ENCODE measurements at regions not wholly inside any gene's neighbourhood (a gene's known extent, or its start where the extent isn't known, plus 50 kb on each side); places are given as distances from the start of the nearest gene placed in this dataset.

DNA sequence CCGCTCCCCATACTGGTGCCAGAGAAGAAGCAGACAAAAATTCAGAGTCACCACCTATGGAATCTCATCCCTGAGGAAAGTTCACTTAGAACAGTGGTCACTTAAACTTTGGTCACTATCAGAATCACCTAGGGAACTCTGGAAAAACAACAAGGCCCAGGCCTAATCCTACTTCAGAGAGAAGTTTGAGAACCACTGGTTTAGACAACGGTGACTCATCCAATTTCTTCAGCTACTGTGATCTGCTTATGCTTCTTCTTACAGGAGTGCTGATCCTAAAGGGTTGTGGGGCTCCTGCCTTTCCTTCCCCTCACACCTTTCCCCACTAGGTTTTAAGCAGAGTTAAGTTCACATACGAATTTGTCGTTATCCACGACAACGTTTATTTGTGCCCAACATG lies 194.7 kb upstream of the KLF4 start:
- DNase-seq (ENCODE audit: low read depth in 2 of 3, low spot score in 1 of 3) = no peak

DNA sequence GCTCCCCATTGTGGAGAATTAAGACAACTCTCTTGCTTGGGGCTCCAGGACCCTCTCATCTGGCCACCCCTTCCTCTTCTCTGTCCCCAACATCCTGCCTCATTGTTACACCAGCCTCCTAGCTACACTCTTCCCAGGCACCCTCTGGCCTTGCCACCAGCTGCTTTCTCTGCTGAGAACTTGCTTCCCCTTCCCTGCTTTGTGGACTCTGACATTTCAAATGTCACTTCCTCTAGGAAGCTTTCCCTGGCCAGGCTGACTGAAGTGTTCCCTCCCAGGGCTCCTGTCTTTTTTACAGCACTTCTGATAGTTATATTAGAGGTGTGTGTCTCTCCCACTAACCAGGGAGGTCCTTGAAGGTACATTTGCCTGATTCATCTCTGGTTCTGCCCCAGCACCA lies 194.0 kb upstream of the KLF4 start:
- DNase-seq (ENCODE audit: low read depth in 2 of 3, low spot score in 1 of 3) = no peak

DNA sequence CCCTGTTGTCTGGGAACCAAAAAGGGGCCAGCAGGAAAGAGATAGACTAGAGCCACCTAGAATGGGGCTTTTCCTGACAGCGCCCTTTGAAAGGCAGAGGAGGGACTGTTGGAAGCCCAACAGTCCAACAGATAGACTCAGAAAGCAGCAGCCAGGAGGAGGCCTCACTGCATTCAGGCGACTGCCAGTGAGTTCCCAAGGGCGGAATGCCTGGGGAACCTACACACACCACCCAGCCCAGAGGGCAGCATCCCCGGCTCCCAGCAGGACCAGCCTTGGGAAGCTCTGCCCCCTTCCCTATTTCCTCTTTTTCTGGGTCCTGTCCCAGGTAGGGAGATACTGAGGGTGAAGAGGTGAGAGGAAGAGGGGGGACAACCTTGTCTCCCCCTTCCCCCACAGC lies 192.4 kb upstream of the KLF4 start:
- DNase-seq (ENCODE audit: low read depth in 2 of 3, low spot score in 1 of 3) = no peak

DNA sequence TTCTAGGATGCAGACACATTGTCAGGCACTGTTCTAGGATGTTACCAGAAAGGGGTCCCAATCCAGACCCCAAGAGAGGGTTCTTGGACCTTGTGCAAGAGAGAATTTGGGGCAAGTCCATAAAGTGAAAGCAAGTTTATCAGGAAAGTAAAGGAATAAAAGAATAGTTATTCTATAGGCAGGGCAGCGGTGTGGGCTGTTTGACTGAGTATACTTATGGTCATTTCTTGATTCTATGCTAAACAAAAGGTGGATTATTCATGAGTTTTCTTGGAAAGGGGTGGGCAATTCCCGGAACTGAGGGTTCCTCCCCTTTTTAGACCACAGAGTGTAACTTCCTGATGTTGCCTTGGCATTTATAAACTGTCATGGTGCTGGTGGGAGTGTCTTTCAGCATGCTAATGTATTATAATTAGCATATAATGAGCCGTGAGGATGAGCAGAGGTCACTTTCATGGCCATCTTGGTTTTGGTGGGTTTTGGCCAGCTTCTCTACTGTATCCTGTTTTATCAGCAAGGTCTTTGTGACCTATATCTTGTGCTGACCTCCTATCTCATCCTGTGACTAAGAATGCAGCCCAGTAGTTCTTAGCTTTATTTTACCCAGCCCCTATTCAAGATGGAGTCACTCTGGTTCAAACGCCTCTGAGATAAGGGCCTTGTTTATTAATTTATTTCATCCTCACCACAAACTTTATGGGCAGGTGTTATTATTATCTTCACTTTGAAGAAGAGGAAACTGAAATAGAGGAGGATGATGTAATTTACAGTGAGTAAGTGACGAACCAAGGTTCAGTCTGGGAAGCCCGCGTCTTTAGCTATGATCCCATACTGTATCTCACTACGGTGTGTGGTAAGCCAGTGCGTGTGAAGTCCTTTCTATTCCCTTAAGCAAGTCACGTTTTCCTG lies 186.0 kb upstream of the KLF4 start:
- DNase-seq (ENCODE audit: low read depth in 2 of 3, low spot score in 1 of 3) = no peak

DNA sequence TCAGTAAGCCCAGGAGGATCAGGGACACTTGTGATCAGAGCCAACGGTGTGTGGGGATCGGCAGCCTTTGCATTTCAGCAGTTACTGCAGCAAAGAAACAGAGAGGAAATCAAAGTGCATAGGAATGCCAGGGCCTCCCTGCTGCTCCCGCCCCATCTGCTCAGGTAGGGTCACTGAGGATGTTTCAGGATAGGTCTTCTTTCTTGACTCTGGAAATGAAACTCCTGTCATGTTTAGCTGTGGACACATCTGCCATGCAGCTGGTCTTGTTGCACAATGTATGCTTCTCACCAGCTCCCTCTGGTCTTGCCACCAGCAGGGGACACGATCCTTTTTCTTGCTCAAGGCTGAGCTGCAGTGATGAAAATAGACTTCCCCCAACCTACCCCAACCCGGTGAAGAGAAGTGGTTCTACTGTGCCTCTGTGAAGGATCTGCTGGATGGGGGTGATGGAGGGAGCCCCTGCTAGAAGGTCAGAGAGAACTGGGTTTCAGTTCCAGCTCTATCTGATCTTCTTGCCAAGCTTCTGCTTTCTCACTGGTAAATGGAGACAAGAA lies 185.2 kb upstream of the KLF4 start:
- no peak for DNase-seq (ENCODE audit: low read depth in 2 of 3, low spot score in 1 of 3)

DNA sequence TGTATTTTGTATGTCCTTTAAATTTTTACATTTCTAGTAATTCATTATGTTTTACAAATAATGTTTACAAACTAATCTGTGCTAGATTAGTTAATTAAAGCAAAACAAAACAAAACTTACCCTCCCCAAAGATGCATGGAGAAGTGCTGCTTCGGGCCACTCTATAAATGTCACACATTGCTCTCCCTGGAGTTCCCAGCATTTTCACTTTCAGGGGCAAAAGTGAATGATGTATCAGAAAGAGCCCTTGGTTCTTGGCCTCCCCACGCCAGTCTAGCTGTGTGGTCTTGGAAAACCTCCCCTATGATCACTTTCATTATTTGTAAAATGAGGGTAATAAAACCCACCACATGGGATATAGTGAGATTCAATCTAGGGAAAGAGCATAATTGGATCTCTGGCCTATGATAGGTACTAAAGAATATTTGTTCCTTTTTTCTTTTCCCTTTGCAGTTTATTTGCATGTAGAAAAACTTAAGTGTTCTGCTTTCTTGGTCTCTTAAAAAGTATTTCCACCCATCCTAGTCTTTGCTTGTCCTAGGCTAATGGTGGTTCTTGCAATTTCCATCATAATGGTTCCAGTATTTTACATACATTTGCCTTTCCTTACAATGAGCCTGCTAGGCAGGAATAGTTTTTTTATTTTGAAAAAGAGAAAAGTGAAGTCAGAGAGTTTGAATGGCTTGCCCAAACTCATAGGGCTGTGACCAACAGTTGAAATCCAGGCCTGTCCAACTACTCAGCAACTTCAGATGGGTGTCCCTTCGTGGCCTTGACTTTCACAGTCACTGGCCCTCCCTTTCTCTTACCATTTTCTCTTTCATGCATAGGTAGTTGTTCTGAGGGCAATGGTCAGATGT lies 184.5 kb upstream of the KLF4 start:
- DNase-seq (ENCODE audit: low read depth in 2 of 3, low spot score in 1 of 3) = no peak

DNA sequence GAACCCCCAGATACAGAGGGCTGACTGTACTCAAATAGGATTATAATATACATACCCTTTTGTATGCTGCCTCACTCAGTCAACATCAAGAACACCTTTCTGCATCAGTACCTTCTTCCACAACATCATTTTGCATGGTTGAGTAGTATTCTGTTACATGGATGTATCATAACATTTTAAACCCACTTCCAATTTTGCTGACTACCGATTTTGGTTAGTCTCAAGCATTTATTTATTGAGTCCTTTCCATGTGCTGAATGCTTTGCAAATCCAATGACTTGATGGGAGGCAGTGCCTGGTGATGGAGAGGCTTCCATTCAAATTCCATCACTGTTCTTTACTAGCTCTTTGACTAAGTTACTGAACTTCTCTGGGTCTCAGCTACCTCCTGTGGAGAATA lies 182.0 kb upstream of the KLF4 start:
- DNase-seq (ENCODE audit: low read depth in 2 of 3, low spot score in 1 of 3) = no peak

DNA sequence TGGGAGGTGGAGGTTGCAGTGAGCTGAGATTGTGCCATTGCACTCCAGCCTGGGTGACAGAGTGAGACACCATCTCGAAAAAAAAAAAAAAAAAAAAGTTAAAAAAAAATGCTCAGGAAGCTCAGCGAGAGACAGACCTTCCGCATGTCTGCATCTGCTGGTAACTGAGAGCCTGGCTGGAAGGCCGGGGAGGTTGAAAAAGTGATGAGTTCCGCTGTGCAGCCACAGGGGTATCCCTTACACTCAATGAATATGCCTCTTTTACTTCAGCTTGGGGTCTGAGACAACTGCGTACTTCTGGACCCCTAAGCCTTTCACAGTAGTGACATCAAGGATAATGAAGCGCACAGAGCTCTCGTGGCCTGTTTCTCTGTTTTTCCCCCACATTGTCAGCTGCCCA lies 179.9 kb upstream of the KLF4 start:
- no peak for DNase-seq (ENCODE audit: low read depth in 2 of 3, low spot score in 1 of 3)

DNA sequence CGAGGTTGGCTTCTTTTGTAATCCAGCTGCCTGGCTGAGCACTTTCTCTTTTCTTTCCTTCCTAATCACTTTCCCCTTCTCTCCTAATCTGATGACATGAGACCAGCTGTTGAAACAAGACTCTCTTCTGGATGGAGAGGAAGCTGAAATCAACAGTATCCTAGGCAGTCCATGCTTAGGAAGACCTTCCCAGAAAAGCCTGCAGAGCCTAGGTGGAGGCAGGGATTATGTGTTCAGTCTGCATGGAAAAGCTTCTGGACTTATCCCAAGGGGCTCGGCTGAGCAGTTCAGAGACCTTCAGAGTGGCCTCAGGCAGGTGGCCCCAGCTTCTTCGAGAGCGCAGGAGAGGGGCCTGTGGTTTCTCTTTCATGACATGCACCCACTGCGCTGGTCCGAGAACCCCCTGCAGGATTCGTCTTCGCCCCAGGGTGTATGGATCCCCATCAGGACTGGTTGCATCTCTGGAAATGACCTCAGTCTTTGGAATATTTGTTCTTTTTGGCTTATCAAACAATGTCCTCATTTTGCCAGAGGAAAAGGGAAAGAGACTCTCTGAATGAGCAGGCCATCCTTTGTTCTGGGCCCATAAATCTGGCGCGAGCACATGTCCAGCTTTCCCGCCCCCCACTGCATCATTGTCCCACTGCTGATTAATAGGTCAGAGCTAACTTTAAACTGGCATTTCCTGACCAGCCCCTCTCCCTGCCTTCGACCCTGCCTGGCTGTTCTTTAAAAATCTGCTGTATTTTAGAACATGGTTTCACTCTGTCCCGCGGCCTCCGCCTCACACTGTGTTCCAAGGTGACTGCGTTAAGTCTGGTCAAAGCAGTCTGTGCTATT lies 177.9 kb upstream of the KLF4 start:
- DNase-seq (ENCODE audit: low read depth in 2 of 3, low spot score in 1 of 3) = no peak

DNA sequence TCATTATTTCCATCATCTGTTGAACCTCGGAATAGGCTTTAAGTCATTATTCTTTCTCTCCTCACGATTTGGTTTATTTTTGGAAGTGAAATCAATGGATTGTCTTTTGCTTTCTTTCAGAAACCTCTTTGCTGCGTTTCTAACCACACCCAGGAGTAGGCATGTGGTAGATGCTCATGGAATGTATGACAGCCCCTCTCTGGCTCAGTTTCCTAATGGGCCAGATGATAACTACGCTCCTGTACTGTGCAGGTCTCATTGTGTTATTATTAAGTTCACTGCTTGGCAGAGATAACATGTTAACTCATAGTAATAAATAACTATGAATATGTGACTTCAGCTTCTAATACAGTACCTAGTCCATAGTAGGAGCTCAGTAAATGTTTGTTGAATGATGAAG lies 175.5 kb upstream of the KLF4 start:
- no peak for DNase-seq (ENCODE audit: low read depth in 2 of 3, low spot score in 1 of 3)

DNA sequence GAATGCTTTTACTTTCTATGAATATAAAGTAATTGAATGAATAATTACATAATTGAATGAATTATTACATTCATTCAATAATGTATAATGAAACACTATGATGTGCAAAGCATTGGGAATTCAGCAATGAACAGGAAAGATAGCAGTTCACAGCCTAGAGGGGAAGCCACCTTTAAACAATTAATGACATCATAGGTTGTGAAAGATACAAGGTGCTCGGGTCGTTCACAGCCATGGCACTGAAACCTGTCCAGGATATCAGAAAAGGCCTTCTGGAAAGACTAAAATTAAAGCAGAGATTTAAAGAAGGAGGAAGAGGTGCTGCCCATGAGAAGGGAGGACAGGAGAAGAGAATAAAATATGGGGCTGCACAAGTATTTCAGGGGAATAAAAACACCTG lies 171.4 kb upstream of the KLF4 start:
- DNase-seq (ENCODE audit: low read depth in 2 of 3, low spot score in 1 of 3) = no peak

DNA sequence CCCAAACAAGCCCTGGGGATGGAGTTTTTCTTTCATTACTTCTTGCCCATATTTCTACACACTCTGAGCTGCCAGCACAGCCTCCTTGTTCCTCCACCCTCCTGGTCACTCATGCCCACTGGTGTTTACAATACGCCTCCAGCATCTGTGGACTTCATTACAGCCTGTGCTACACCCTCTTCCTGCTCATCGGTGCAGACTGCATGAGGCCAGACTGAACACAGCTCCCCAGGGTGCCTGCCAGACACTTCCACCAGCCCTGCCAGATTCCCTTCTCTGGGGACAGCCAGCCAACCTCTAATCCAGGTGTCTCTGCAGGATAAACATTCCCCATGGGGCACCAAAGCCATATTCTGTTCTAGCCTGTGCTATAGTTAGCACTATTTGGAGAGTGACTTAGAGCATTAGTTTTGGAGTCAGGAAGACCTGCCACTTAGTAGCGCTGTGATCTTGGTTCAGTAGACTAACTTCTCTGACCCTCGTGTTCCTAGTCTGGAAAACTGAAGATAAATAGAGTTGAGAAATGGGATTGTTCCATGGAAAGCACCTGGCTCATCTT lies 163.8 kb upstream of the KLF4 start:
- DNase-seq (ENCODE audit: low read depth in 2 of 3, low spot score in 1 of 3) = no peak

DNA sequence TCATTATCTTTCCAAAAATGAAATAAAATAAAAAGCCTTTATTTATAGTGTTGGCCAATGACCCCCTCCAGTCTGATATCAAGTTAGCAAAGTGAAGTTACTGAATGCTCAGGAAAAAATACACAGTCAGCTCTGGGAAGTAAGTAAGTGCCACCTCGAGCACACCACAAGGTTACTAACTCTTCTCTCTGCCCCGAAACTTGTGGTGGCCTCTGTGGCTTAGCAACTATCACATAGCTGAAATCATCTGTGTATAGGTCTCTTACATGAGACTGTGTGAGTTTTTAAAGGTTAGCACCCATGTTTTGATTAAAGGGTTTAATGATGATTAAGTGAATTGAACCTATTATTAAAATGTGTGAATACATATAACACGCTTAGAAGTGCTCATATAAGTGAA lies 161.4 kb upstream of the KLF4 start:
- DNase-seq (ENCODE audit: low read depth in 2 of 3, low spot score in 1 of 3) = no peak

DNA sequence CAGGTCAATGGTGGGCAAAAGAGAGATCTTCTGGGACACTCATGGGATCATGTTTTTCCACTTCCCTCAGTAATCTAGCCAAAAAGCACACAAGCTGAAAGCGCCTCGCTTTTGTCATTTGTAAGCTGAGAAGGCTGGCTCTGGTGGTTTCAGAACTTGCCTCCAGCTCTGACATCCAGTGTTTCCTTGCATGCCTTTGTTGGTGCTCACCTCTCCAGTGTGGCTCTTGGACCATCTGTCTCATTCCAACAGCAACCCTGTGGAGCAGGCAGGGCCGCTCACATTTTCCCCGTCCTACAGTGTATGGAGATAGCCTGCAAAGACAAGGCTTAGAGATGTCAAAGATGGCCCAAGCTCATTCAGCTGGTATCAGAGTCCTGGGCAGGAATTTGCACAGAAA lies 160.8 kb upstream of the KLF4 start:
- DNase-seq (ENCODE audit: low read depth in 2 of 3, low spot score in 1 of 3) = no peak

DNA sequence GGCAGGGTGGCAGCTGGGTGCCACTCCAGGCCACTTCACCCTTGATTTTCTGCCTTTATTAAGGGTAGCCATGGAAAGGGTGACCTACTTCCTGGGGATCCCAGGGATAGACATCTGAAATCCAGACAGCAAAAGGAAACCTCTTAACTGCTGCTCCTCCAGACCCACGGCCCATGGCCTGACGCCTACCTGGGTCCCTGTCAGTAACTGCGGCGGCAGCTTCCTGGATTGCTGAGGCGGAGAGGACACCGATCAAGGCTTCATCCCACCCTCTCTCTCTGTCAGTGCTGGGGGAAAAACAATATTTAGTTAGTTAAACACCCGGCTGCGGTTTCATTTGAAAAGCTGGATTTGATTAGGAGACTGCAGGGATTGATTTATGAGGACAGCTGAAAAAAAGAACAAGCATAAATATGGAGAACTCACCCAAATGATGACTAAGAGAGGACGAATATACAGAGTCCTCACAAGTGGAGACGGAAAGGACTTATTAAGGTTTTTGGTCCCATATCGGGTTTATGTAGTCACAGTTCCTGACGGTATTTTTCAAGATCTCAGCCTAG lies 158.7 kb upstream of the KLF4 start:
- DNase-seq (ENCODE audit: low read depth in 2 of 3, low spot score in 1 of 3) = no peak

DNA sequence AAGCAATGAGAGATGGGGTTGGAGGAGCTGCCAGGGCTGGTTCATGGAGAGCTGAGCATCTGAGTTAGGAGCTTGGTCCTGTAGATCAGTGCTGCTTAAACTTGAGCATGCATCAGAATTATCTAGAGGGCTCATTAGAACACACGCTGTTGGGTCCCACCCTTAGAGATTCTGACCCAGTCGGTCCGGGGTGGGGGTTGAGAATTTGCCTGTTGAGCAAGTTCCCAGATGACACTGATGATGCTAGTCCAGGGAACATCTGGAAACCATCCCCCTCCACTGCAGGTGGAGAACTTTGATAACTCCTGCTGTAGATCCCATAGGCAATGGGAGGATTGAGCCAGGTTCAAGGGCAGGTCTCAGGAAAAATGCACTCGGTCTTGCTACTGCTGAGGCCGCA lies 158.0 kb upstream of the KLF4 start:
- no peak for DNase-seq (ENCODE audit: low read depth in 2 of 3, low spot score in 1 of 3)

DNA sequence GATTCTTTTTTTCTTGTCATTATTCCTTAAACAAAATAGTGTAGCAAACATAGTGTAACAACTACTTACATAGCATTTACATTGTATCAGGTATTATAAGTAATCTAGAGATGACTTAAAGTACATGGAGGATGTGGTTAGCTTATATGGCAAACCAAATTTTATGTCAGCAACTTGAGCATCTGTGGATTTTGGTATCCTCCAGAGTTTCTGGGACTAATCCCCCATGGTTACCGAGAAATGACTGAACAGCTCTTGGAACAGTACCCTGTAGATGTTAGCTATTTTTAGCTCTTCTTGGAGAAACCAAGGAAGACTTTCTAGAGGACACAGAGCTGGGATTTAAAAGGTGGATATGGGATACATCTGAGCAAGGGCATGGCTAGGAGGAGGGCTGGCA lies 157.6 kb upstream of the KLF4 start:
- no peak for DNase-seq (ENCODE audit: low read depth in 2 of 3, low spot score in 1 of 3)

DNA sequence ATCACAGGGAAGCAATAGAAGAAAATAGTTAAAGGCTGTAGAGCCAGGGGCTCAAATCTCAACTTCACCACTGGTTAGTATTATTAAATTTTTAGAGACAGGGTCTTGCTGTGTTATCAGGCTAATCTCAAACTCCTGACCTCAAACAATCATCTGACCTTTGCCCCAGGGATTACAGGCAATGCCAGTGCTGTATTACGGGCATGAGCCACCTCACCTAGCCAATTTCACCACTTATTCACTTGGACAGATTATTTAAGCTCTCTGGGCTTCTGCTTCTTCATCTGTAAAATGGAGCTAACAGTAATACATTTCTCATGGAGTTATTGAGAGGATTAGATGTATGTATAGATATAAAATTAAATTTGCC lies 155.9 kb upstream of the KLF4 start:
- DNase-seq (ENCODE audit: low read depth in 2 of 3, low spot score in 1 of 3) = no peak

DNA sequence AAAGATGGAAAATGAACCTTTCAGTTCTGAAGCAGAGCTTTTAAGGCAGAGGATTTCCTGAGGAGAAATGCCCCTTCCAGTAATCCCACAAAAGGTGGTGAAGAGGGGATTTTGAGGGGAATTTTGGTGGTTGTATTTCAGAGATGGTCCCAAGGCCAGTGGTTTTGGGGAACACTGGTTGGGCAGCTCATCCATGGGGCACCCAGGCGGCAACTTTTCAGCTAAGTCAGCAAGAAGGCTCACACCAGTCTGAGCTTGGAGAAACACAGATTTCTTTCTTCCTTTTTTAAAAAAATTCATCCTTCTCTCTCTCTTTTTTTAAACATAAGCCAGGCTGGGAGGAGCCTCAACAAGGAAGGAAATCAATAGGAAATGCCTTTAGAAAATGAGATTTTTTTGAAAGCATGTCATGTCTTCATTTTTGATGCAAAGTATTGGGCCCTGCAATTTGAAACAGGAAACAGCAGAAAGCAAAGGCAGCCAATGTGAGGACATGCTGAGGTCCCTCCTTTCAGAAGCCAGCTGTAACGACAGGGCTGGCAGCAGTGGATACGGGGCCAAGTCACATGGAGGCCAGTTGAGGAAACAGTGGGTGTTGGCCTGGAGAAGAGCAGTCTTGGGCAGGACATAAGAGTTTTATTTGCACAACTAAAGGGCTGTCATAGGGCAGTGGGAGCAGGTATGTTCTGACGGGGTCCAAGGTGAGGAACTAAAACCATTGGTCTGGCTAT lies 155.3 kb upstream of the KLF4 start:
- no peak for DNase-seq (ENCODE audit: low read depth in 2 of 3, low spot score in 1 of 3)

DNA sequence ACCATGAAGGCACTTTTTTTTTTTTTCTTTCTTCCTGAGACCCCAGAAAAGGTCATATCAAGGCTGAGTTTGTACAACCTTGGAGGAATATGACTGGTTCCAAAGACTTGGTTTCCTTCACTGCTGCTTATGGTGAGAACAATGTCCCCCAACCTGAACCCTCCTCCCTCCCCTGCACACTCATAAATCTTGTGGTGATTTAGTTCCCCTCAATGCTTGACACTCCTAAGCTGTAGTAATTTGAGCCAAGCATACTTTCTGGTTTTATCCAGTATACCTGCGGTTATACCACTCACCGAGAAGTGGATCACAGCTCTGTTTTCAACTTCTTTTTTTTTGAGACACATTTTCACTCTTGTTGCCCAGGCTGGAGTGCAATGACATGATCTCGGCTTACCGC lies 149.9 kb upstream of the KLF4 start:
- no peak for DNase-seq (ENCODE audit: low read depth in 2 of 3, low spot score in 1 of 3)

All from stimulated activated CD4-positive, alpha-beta T cell treated with anti-CD3 and anti-CD28 coated beads, Interleukin-12 subunit alpha, Interleukin-12 subunit beta, amount 100 ng/mL, for 48 hours (primary cell).